Eye (tissue), 1 donor: ENCODE measurements at regions not wholly inside any gene's neighbourhood (a gene's known extent, or its start where the extent isn't known, plus 50 kb on each side); places are given as distances from the start of the nearest gene placed in this dataset.

Source experiments
- DNase-seq: peaks from one replicate; pipeline ENCODE4 v3.0.0-alpha.2; 2015

DNA sequence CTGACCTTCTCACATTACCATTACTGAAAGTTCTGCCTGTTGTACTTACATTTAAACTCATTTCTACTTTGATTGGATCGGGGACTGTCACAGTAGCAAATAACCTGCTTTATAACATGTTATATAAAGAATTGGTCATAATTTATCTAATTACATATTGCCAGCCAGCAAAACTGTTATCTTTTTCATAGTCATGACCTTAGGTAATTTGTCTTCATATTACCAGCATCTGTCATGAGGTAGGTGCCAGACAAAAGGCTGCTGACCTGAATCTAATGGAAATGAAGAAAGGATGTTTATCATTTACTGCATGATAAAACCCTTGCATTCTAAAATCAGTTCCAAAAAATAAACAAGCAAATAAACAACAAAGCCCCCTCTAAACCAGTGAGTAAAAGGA lies 89.4 kb upstream of the LRP1B start:
- no peak for DNase-seq

DNA sequence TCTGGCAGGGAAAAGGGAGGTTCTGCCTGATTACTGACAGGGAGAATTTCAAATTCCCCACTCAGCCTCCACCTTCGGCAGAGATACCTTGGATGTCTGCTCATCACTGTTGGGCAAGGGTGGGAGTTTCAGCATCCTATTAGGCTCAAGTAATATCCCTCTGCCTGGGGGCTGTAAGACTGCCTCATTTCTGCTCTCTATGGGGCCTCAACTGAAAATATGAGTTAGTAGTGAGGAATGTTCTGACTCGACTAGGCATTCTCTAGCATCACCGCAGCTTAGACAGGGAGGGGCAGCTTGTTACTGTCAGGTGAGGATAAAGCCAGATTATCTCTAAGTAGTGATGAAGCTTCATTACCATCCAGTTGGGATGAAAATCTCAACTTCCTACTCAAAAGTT lies 87.7 kb upstream of the LRP1B start:
- DNase-seq, result no peak

DNA sequence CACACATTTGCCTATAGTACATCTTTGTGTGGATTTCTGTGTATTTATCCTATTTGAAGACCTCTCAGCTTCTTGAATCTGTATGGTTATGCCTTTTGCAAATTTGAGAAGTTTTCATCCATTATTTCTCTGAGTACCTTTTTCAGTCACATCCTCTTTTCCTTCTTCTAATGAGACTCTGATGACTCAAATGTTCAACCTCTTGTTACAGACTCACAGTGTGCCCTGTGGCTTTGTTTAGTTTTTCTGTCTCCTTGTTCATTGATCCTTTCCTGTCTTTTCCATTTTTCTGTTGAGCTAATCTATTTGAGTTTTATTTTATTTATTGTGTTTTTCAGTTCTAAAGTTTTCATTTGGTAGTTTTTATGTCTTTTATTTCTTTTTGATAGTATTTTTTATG lies 87.0 kb upstream of the LRP1B start:
- no peak for DNase-seq

DNA sequence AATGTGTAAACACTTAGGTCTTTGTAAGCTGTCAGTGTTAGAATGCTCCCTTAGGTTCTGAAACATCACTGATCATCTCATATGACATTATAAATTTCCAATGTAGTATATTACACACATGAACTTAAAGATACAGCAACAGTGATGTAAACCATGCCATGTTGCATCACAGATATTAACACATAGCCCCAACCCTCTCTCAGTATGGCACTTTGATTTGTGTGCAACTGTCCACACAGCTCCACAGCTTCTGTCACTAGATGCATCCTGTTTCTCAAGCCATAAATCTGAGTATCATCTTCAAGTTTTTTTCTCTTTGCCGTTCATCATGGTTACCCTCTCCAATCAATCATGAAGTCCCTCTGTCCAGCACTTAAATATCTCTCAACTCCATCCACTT lies 69.2 kb upstream of the LRP1B start:
- DNase-seq, result no peak

DNA sequence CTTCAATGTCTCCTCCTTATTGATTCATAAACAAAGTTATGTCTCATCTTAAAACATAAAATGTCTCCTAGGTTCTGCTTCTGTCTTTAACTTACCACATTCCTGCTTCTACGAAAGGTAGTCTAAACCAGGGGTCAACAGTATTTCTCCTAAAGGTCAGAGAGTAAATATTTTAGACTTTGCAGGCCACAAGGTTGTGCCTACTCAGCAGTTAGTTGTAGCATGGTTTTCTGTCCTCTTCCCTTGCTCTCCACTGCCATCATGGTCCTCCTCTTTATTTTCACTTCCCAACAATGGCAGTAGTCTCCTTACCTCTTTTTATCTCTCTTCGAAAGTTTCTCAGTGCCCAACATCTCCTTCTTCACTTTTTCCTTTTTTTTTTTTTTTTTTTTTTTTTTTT lies 68.3 kb upstream of the LRP1B start:
- no peak for DNase-seq

DNA sequence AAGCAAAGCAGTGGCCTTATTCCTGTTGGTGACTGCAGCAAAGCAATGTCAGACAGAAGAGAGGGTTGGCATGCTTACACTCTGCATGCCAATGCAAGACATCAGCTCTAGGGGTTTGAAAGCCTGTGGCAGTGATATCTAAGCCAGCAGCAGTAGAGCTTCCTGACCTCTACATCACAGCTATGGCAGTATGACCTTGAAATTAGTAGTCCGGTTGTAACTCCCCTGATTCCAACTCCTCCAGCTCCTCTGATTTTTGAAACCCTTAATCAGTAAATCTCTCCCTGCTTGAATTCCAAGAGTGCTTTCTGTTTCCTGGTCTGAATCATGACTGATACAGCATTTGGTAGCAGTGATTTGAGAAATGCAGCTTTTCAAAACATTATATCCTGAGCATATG lies 60.0 kb upstream of the LRP1B start:
- DNase-seq, result no peak

DNA sequence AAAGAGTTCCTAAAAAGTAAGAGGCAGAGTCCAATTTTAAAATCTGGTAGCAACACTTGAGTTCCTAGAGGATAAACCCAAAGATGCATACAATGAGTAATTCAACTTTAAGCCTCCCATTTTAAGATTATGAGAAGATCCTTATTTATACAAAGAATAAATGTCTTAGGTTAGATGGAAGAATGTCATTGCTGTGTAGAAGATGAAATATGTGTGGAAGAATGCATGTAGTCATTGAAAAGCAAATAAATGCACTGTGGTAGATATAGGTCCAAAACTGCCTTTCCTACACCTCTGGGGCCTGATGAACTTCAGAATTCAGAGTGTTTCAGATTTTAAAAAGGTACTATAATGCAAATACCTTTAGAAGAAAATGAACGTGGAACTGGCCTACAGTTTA lies 58.7 kb upstream of the LRP1B start:
- DNase-seq, result no peak

DNA sequence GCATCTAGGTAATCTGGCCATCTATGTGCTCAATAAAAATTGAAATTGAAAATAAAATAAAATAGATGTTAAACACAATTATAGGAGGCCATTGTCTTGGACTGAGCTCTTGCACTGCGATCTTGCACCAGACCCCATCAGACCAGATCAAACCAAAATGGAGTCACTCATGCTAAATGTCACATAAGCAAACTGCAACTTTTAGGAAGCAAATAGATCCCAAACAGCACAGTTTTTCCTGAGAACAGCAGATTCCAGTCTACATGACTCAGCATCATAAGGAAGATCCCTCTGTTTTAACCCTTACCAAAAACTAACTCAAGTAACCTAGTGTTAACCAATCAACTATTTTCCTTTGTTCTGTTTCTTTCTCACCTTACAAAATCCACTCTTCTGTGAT lies 57.7 kb upstream of the LRP1B start:
- no peak for DNase-seq

DNA sequence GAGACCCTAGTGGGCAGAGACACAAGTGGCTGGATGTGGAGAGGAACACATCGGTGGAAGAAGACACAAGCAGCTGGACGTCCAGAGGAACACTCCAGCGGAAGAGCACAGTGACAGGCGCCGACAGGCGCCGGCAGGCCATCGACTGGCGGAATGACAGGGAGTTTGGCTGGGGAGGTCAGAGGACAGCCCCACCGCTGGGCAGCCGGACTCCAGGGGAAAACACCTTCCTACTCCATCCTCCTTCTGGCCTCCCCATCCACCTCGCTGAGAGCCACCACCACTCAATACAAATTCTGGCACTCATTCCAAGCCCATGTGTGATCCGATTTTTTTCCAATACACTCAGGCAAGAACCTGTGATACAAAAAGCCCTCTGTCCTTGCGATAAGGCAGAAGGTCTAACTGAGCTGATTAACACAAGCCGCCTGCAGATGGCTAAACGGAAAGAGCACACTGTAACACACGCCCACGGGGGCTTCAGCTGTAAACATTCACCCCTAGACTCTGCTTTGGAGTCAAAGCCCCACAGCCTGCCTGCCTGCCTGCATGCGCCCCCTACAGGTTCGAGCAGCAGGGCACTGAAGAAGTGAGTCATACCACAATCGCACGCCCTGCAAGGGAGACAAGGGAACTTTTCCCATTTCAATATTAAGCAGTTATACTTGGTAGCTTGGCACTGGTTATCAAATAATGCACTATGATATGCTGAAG lies 50.2 kb upstream of the LRP1B start:
- DNase-seq, result peak; percentile 9
